NCI-H1436 treated with DMSO at 0.1 percent for 48 hours (cell line): ENCODE measurements at regions not wholly inside any gene's neighbourhood (a gene's known extent, or its start where the extent isn't known, plus 50 kb on each side); places are given as distances from the start of the nearest gene placed in this dataset.

Experiments used
- DNase-seq: peaks from one replicate; lab custom pipeline; 2025; lab: John Stamatoyannopoulos, UW

DNA sequence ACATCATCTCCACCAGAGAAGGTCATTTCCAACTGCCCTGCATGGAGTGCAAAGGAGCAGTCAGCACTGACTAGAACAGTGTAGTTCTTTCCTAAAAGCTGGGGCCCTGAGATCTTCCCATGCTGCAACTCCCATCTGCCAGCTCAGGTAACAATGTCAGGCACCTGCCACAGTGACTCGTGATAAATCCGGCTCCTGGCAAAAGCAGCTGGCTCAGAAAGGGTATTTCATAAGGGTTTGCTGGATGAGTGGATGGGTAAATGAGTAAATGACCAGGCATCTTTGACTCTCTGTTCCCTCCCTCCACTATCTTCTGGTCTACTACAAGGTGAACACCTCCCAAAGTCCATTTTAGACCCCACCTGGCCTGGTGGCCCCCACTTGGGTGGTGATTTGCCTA lies 403.6 kb downstream of the NXPE2 start:
- no peak for DNase-seq

DNA sequence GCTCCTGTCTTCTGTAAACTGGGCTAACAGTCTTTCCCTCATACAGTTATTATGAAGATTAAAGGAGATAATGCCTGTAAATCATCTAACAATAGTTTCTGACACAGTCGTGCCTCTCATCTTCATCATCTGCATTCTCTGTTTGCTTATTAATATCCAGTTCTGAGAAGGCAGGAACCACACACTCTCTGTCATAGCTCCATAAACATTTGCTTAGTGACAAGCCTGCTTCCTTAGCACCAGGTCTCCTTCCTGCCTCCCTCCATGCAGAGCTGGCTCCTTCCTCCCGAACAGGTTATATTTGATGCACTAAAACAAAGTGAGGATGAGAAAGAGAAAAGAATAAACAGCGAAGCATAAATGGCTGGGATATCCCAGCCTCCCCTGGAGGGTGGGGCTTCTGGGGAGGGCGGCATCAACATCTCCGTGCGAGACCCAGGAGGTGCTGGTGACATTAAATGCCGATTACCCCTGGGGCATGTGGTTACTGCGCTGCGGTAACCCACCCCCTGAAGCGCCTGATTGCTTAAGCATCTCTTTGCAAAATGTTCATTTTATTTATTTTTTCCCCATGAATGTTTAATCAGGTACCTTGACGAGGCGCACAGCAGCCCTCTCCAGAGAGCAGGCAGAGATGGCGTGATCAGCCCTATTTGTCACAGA lies 404.9 kb downstream of the NXPE2 start:
- no peak for DNase-seq

DNA sequence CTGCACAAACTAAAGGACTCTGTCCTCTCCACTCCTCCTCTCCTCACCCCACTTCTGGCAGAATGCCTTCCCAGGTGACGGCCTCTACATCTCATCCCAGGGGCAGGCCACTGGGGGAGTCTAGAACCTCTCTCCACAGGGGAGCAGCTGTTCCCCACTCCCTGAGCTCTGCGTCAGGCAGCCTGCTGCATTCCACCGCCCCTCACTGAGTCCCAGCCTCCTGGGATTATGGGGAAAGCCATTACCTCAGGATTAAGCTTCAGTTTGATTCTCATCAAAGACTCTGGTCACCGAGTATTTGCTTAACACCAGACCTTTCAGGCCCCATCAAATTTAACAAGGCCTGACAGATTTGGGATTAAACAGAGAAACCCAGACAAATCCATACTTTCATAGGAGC lies 405.9 kb downstream of the NXPE2 start:
- DNase-seq = no peak

DNA sequence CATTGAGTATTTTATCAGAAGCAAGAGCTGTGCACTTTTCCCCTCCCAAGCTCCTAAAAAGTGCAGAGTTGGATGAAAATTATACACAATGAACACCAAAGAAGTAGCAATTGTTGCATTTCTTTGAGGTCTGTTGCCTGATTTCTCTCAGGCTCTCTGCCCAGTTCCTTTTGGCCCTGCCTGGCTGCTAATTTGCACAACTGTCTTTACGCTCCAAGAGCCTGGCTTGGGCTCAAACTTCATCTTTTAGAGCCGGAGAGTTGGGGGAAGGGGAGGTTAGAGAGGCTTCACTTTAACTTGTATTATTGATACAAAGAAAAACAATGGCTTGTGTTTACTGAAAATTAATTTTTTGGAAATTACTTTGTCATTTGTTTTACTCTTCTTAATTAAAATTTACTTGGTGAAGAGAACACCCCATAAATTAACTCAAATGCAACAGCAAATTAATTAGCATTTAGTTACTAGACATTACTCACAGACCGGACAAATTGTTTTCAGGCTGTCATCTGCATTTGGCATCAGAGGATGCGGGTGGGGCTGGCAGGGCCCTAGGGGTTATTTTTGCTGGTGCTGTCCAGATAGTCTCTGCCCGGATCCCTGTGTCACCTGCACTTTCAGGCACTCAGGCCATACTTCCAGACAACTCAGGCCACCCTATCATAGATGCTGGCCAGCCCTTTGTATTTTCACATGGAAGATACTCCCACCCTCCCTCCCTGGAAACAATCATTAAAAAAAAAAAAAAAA lies 407.3 kb downstream of the NXPE2 start:
- DNase-seq = no peak

DNA sequence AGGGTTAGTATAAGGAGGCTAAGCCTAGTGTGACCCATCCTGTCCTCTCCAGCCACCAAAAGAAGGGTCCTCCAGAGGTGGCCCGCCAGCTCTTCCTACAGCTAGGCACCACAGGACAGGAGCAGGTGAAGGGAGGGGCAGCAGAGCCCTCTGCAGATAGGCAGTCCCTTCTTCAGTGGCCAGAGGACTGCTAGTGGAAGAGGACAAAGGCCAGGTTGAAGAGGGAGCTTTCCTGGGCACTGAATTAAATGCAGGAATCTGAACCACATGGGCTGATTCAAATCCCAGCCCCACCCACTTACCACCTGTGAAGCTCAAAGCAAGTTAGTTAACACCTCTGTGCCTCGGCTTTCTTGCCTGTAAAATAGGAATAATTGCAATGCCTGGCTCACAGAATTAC lies 409.5 kb downstream of the NXPE2 start:
- DNase-seq = no peak

DNA sequence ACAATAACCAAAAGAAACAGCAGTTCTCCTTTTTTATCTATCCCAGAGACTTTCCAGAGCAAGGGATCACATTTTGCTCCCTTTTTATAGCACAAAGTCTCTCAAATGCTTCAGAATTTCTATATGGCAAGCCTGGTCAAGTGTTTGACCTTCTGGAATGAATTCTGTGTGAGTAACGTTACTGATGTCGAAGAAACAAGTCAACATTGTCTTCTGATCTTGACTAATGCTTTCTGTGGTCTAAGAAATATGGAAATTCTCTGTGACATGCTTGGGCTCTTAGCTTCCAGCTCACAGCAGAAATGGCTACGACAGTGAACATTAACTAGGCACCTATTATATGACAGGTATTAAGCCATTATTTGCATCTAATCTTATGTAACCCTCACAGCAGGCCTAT lies 411.7 kb downstream of the CADM1 start:
- no peak for DNase-seq

DNA sequence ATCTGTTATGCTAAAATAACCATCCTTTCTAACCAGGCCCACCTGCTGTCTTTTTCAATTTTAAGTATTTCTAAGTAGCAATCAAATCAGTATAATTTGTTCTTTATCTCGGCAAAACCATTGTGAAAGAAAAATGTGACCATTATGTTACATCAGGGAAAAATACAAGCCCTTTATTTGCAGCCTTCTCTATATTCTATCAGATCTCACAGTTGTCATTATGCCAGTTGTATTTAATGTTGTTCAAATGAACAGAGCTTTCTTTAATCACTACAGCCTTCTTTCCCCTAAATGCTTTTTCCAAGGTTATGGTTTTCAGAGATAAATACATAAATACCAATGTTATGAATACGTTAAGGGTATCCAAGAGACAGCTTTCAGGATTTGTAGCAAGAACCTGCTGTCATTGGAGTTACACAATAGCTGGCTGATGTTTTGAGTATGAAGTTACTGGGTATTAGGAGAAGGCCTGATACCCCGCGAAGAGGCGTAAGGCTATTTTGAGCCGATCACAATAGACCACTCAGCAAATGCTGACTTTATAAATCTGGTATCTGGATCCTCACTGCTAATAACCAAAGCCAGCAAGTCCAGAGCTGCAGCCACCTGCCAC lies 406.3 kb downstream of the CADM1 start:
- no peak for DNase-seq

DNA sequence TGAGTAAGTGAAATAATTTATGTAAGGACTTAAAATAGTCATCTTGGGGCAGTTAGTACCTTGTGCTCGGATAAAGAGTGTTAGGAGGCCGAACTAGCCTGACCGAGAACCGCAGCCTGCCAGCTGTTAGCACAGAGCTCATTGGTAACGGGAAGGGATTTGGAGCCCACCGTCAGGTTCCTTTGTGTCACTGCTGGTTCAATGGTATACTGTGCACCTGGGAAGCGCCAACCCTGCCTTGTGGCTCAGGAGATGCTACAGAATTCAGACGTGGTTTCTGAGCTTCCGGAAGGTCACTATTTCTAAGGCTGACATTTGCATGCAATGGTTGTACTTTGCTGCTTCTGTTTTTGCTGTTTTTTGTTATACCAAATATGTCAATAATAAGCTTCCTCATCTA lies 403.5 kb downstream of the CADM1 start:
- no peak for DNase-seq

DNA sequence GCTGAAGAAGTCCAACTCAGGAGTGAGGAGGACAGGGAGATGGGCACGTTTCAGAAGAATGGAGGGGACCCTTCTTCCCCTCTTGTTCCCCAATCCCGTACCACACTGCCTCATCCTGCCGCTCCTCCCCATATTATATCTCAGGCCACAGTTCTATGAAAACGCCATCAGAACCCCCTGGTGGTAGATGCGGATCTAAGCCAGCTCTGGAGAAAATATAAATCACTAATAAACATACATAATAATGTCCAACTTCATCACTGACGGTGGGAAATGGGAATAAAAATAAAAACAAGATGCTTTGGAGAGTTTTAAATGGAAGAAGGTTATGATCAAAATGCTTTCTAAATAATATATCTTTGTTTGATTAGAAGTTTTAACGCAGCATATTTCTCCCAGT lies 400.3 kb downstream of the CADM1 start:
- no peak for DNase-seq

DNA sequence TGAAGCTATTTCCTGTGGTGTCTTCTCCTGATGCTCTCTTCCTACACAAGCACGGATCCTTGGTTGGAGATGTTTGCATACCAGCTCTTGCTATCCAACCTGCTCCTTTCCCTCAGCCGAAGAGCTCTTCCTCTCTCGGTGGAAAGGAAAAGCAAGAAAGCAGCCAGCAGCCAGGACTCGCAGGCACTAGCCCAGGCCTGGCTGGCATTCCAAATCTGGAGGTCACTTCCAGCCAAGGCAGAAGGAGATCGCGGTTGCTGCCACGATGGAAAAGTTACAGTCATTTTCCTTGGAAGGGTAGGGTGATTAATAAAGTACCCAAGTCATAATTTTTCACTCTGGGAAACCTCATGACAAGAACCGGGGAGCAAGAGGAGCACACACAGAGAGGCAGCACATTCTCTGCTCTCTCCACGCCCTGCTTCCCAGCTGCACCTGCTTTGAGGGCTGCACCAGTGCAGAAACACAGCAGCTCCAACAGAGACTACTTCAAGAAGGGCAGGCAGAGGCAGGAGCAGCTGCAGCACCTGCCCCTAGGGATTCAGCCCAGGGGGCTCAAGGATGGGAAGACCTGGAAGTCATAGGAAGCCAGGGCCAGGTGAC lies 399.3 kb downstream of the CADM1 start:
- DNase-seq = no peak

DNA sequence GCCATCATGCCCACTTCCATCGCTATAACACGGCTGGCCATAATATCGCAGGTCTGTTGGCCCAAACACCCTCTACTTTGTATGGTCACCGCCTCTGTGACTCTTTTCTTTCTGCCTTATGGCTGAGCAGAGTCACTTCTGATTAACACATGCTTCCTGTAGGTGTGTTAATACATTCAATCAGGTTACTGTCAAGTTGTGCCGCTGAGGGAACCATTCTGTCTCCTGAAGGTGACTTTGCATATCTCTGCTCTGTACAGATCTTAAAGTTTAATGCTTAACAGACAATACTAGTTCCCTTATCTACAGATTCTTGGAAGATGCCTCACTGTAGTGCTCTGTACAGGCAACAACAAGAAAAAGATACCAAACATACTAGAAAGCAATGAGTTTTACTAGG lies 393.1 kb downstream of the CADM1 start:
- no peak for DNase-seq

DNA sequence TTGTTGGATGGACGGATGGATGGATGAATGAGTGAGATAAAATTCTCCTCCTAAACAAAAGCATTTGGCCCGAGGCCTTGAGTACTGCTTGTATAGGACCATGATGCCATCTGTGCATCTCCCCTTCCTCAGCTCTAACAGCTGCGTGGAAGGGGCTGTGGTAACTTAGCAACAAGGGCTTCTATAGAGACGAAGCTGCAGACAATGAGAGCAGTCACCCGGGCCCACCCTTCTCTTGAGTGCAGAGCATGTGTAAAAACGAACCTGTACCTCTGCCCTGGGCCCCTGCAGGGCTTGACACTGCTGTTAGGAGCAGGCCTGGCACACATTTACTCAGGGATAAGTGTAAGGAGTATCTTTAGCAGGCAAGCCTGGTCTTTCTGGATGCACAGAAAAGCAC lies 391.5 kb downstream of the CADM1 start:
- no peak for DNase-seq

DNA sequence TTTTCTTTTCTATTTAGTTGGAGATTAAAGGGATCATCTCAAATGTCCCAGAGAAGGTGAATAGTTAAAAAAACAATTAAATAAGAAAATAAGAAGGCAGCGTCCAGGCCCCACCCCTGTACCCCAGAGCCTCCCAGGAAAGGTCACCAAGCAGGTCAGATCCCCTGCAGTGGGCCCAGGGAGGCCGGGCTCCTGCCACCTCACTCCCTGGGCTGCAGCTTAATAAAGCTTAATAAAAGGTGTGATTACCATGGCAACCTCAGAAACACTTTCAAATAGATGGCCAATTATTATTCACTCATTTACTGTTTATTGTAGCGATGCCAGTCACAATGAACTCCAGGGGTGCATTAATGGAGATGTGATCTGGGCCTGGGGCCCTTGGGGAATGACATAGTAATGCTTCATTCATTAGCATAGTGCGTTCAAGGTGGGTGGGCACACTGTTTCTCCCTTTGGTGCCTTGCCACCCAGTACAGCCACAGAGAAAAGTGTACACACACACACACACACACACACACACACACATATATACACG lies 386.2 kb downstream of the CADM1 start:
- DNase-seq = no peak

DNA sequence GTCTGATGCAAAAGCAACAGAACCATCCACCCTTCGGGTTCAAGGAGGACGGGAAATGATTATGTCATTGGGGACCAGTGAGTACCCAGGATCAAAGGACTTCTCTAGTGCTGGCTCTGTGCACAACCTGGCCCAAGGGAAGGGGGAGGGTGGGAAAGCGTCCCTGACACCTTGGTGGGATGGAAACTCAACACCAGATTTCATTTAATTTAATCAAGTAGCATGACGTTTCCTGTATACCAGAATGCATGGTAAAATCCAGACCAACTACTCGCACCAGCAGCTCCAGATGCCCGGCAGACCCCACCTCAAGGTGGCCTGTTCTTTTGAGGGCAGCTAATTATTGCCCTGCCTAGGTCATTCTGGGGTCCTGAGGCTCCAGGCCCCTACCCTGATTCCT lies 385.1 kb downstream of the CADM1 start:
- DNase-seq = no peak
